ENCODE measurements at regions not wholly inside any gene's neighbourhood (a gene's known extent, or its start where the extent isn't known, plus 50 kb on each side); places are given as distances from the start of the nearest gene placed in this dataset.

- no peaks in the 10 kb centered on the region for H3K36me3 Mint-ChIP-seq (ENCODE audit: insufficient read depth, unreplicated experiment)
- no peaks in the 10 kb centered on the region for H3K9me3 ChIP-seq
- POLR2A ChIA-PET: no interaction called here
Measured at GRCh38 chr10:106185951-106186350, 978.6 kb downstream of the SORCS1 start.

GRCh38 chr10:106183041-106183440 is 981.5 kb downstream of the SORCS1 start:
- no peaks in the 10 kb centered on the region for H3K9me3 ChIP-seq
- no peak for TF ChIP-seq CTCF (IDR thresholded peaks at IDR 0.05; ENCODE audit: insufficient read depth in 1 of 2, low read depth in 1 of 2, low read length in 1 of 2, severe bottlenecking in 1 of 2, unreplicated experiment in 1 of 2)
- intact Hi-C loops (cut with micrococcal nuclease; ENCODE audit: unreplicated experiment): no loop called here
- Mint-ChIP-seq H3K27ac (ENCODE audit: unreplicated experiment) (no peak overlapping the region), H3K4me3 (ENCODE audit: unreplicated experiment) (no peak overlapping the region), H3K27me3 (ENCODE audit: insufficient read depth, unreplicated experiment) (peaks cover 13% of the 10 kb centered on the region), H3K4me1 (ENCODE audit: low read depth, unreplicated experiment) (no peaks in the 10 kb centered on the region), H3K9me3 (ENCODE audit: unreplicated experiment) (no peaks in the 10 kb centered on the region), H3K36me3 (ENCODE audit: insufficient read depth, unreplicated experiment) (no peaks in the 10 kb centered on the region)
- H3K36me3 ChIP-seq (ENCODE audit: control insufficient read depth, insufficient read depth, low read length): no peaks in the 10 kb centered on the region
- no peak for DNase-seq
- BruUV-seq (replicated peaks): no TSS peak
- no peaks in the 10 kb centered on the region for H3K4me1 ChIP-seq
- ChIA-PET CTCF (no interaction called here), POLR2A (no interaction called here)
- no peak overlapping the region for H3K4me3 ChIP-seq (ENCODE audit: low read depth, low read length)
- no peaks in the 10 kb centered on the region for H3K27me3 ChIP-seq (replicated peaks; ENCODE audit: control insufficient read depth, insufficient read depth, low read length)

More at GRCh38 chr10:106185951-106186350, 978.6 kb downstream of the SORCS1 start:
- H3K4me3 Mint-ChIP-seq (ENCODE audit: unreplicated experiment): no peak overlapping the region
- peaks cover 10% of the 10 kb centered on the region for H3K27me3 Mint-ChIP-seq (ENCODE audit: insufficient read depth, unreplicated experiment)
- Histone ChIP-seq H3K4me3 (ENCODE audit: low read depth, low read length) (no peak overlapping the region), H3K36me3 (ENCODE audit: control insufficient read depth, insufficient read depth, low read length) (no peaks in the 10 kb centered on the region), H3K4me1 (no peaks in the 10 kb centered on the region), H3K27me3 (replicated peaks; ENCODE audit: control insufficient read depth, insufficient read depth, low read length) (no peaks in the 10 kb centered on the region)
- no peak overlapping the region for H3K27ac Mint-ChIP-seq (ENCODE audit: unreplicated experiment)
- TF ChIP-seq CTCF (IDR thresholded peaks at IDR 0.05; ENCODE audit: insufficient read depth in 1 of 2, low read depth in 1 of 2, low read length in 1 of 2, severe bottlenecking in 1 of 2, unreplicated experiment in 1 of 2): no peak
- CTCF ChIA-PET: no interaction called here
- no peak for DNase-seq
- H3K9me3 Mint-ChIP-seq (ENCODE audit: unreplicated experiment): no peaks in the 10 kb centered on the region
- H3K4me1 Mint-ChIP-seq (ENCODE audit: low read depth, unreplicated experiment): no peaks in the 10 kb centered on the region
- intact Hi-C loops (cut with micrococcal nuclease; ENCODE audit: unreplicated experiment): no loop called here
- no TSS peak for BruUV-seq (replicated peaks)

- CTCF ChIA-PET: no interaction called here
- intact Hi-C loops (cut with micrococcal nuclease; ENCODE audit: unreplicated experiment): no loop called here
Measured at GRCh38 chr10:106182542-106182941, 982.0 kb downstream of the SORCS1 start.

More at GRCh38 chr10:106182542-106182941, 982.0 kb downstream of the SORCS1 start:
- no peak overlapping the region for H3K27ac Mint-ChIP-seq (ENCODE audit: unreplicated experiment)
- H3K9me3 Mint-ChIP-seq (ENCODE audit: unreplicated experiment): no peaks in the 10 kb centered on the region
- no peaks in the 10 kb centered on the region for H3K4me1 Mint-ChIP-seq (ENCODE audit: low read depth, unreplicated experiment)
- POLR2A ChIA-PET: no interaction called here
- Histone ChIP-seq H3K4me1 (no peaks in the 10 kb centered on the region), H3K9me3 (no peaks in the 10 kb centered on the region), H3K4me3 (ENCODE audit: low read depth, low read length) (no peak overlapping the region), H3K27me3 (replicated peaks; ENCODE audit: control insufficient read depth, insufficient read depth, low read length) (no peaks in the 10 kb centered on the region), H3K36me3 (ENCODE audit: control insufficient read depth, insufficient read depth, low read length) (no peaks in the 10 kb centered on the region)
- TF ChIP-seq CTCF (IDR thresholded peaks at IDR 0.05; ENCODE audit: insufficient read depth in 1 of 2, low read depth in 1 of 2, low read length in 1 of 2, severe bottlenecking in 1 of 2, unreplicated experiment in 1 of 2): no peak
- peaks cover 13% of the 10 kb centered on the region for H3K27me3 Mint-ChIP-seq (ENCODE audit: insufficient read depth, unreplicated experiment)
- no TSS peak for BruUV-seq (replicated peaks)
- H3K4me3 Mint-ChIP-seq (ENCODE audit: unreplicated experiment): no peak overlapping the region
- no peak for DNase-seq
- H3K36me3 Mint-ChIP-seq (ENCODE audit: insufficient read depth, unreplicated experiment): no peaks in the 10 kb centered on the region

Measured in Caco-2 (cell line).